NB4 (cell line): ENCODE measurements at regions not wholly inside any gene's neighbourhood (a gene's known extent, or its start where the extent isn't known, plus 50 kb on each side); places are given as distances from the start of the nearest gene placed in this dataset.

Experiments
- DNase-seq: peaks from one replicate; pipeline ENCODE4 v3.0.0; 2010; ENCODE audit warnings: low read depth
- H3K4me3 ChIP-seq: one replicate; pipeline ENCODE4 v1.5.1; 2011; ENCODE audit warnings: mild to moderate bottlenecking, low read depth, low read length, moderate library complexity
- MYC ChIP-seq: IDR thresholded peaks from 2 replicates; pipeline ENCODE4 v1.6.1; 2011; ENCODE audit warnings: low read depth, low read length
- POLR2A ChIP-seq: IDR thresholded peaks from 2 replicates; pipeline ENCODE4 v1.6.1; 2011; ENCODE audit warnings: mild to moderate bottlenecking; ENCODE audit not compliant: insufficient read length; ENCODE audit errors: extremely low read depth
- TF ChIP-seq, protein P1 (sequence below): IDR thresholded peaks from 2 replicates; pipeline ENCODE4 v1.6.1; 2011; ENCODE audit warnings: low read depth, low read length
- TF ChIP-seq, protein P2 (sequence below): IDR thresholded peaks from one replicate; pipeline ENCODE4 v1.5.1; 2012; ENCODE audit warnings: low read depth, low read length

GRCh38 chr5:42950456-42951292 is 89.4 kb downstream of the ANXA2R start:
- peak; percentile 98 for DNase-seq
- TF ChIP-seq MYC (peak; percentile 67), POLR2A (no peak)
- TF ChIP-seq, protein P1, sequence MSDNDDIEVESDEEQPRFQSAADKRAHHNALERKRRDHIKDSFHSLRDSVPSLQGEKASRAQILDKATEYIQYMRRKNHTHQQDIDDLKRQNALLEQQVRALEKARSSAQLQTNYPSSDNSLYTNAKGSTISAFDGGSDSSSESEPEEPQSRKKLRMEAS, result peak; percentile 39; the same call in 1 of the 2 replicates
- peak overlapping the region; percentile 66 for H3K4me3 ChIP-seq

DNA sequence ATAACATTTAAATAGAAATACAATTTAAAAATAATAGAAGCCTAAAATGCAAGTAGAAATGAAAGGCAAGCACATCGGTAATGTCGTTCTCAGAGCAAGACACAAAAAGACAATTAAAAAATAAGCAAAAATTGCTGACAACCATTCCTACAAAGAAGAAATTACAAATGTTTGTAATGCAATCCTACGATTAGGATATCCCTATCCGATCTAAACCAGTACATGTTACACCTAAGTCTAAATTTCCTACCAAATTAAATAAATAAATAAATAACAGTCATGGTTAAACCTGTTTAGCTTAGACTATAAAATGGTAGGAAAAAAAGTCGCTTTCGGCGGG is 90.0 kb downstream of the ANXA2R start:
- peak overlapping the region; percentile 66 for H3K4me3 ChIP-seq
- TF ChIP-seq, protein P2, sequence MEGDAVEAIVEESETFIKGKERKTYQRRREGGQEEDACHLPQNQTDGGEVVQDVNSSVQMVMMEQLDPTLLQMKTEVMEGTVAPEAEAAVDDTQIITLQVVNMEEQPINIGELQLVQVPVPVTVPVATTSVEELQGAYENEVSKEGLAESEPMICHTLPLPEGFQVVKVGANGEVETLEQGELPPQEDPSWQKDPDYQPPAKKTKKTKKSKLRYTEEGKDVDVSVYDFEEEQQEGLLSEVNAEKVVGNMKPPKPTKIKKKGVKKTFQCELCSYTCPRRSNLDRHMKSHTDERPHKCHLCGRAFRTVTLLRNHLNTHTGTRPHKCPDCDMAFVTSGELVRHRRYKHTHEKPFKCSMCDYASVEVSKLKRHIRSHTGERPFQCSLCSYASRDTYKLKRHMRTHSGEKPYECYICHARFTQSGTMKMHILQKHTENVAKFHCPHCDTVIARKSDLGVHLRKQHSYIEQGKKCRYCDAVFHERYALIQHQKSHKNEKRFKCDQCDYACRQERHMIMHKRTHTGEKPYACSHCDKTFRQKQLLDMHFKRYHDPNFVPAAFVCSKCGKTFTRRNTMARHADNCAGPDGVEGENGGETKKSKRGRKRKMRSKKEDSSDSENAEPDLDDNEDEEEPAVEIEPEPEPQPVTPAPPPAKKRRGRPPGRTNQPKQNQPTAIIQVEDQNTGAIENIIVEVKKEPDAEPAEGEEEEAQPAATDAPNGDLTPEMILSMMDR, result no peak
- TF ChIP-seq POLR2A (no peak), MYC (no peak)
- TF ChIP-seq, protein P1, result no peak
- DNase-seq, result no peak

DNA sequence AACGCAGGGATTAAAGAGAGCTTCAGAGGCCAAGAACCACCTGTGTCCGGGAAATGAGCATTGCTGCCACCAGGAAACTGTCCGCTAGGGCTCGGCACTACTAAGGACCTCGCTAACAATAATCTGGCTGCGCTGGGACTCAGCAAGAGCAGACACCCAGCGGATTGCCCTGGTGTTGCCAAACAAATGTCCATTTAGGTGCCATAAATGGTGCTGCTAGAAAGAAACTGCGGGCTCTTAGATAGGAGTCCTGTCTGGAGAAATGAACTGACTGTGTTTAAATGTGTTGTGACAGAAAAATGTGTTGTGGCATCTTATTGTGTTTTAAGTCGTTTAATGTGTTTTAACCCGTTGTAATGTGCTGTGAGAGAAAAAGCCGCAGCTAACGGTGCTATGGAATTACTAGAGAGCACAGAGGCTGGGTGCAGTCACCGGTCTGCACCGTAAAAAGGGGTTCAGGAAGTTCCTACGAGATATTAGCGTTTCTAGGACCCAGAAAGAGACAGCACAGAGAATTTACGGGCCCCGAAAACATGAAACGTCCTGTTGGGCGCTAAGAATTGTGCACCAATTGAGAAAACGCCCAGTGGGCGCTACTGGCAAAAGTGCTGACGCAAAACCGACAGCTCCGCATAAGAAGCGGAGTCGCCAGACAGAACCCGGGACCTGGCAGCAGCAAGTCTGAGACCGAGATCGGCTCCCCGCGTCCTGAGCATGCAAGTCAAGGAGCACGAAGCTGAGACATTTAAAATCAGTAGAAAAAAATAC is 90.6 kb downstream of the ANXA2R start:
- peak; percentile 88 for DNase-seq
- H3K4me3 ChIP-seq, result peak overlapping the region; percentile 66
- TF ChIP-seq POLR2A, result peak; percentile 38
- TF ChIP-seq, protein P2, result peak; percentile 32
- TF ChIP-seq, protein P1, result peak; percentile 20; the same call in 1 of the 2 replicates
- peak; percentile 46; the same call in 1 of the 2 replicates for TF ChIP-seq MYC

DNA sequence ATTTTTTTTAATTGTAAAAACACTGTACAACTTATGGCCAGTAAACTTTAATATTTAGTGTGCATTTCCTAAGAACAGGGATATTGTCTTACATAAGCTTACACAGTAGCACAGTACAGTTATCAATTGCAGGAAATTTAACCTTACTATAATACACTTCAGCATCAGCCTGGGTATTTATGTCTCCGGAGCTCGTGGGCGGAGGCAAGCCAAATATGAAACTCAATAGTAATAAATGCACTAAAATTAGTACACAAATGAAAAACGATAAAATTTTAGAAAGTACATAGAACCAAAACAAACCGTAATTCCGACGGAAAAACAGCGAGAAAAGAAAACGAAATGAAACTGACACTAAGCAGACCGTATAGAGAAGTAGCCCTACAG is 91.2 kb downstream of the ANXA2R start:
- H3K4me3 ChIP-seq, result peak overlapping the region; percentile 66
- TF ChIP-seq, protein P1, result no peak
- TF ChIP-seq POLR2A (no peak), MYC (no peak)
- TF ChIP-seq, protein P2, result no peak
- DNase-seq, result no peak

DNA sequence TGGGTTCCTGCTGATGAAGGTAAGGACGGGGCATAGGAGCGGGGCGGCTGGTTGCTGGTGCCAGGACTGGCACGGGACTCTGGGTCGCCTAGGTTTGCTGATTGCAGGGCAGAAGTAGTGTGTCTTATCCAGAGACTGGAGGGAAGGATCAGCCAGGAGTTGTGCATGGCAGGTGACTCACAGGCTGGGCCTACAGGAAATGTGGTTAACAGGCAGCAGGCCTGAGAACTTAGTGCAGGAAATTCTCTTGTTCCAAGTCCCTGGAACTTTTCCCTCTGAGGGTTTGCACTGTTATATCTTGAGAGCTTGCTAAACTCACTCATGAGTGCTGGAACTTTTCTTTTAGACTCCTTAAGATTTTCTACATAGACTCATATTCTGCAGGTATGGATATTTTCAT is 95.1 kb downstream of the ANXA2R start:
- no peak overlapping the region for H3K4me3 ChIP-seq
- DNase-seq, result peak; percentile 50
- TF ChIP-seq, protein P1, result no peak
- TF ChIP-seq, protein P2, result no peak
- no peak for TF ChIP-seq POLR2A
- TF ChIP-seq MYC, result no peak
